ENCODE measurements at regions not wholly inside any gene's neighbourhood (a gene's known extent, or its start where the extent isn't known, plus 50 kb on each side); places are given as distances from the start of the nearest gene placed in this dataset.

DNA sequence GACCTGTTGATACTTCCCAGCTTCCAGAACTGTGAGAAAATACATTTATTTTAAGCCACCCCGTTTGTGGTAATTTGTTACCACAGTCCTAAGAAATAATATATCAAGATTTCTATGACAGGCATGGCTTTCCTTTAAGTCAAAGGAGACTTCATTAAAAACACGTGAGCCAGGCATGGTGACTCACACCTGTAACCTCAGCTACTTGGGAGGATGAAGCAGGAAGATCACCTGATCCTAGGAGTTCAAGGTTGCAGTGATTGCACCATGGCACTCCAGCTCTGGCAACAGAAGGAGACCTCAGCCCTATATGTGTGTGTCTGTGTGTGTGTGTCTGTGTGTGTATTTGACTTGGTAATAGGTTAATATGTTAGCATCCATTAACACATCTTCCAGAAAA is 69.8 kb upstream of the SCN7A start:
- TF ChIP-seq, protein P1, sequence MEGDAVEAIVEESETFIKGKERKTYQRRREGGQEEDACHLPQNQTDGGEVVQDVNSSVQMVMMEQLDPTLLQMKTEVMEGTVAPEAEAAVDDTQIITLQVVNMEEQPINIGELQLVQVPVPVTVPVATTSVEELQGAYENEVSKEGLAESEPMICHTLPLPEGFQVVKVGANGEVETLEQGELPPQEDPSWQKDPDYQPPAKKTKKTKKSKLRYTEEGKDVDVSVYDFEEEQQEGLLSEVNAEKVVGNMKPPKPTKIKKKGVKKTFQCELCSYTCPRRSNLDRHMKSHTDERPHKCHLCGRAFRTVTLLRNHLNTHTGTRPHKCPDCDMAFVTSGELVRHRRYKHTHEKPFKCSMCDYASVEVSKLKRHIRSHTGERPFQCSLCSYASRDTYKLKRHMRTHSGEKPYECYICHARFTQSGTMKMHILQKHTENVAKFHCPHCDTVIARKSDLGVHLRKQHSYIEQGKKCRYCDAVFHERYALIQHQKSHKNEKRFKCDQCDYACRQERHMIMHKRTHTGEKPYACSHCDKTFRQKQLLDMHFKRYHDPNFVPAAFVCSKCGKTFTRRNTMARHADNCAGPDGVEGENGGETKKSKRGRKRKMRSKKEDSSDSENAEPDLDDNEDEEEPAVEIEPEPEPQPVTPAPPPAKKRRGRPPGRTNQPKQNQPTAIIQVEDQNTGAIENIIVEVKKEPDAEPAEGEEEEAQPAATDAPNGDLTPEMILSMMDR (IDR thresholded peaks at IDR 0.05): no peak
- no peak for TF ChIP-seq POLR2A (IDR thresholded peaks at IDR 0.05)
